ENCODE measurements at regions not wholly inside any gene's neighbourhood (a gene's known extent, or its start where the extent isn't known, plus 50 kb on each side); places are given as distances from the start of the nearest gene placed in this dataset.
"Not testable (repeated sequence)": the region's sequence is repeated elsewhere in the genome, so short reads cannot be mapped to it uniquely, and the experiment has no call there.

DNA sequence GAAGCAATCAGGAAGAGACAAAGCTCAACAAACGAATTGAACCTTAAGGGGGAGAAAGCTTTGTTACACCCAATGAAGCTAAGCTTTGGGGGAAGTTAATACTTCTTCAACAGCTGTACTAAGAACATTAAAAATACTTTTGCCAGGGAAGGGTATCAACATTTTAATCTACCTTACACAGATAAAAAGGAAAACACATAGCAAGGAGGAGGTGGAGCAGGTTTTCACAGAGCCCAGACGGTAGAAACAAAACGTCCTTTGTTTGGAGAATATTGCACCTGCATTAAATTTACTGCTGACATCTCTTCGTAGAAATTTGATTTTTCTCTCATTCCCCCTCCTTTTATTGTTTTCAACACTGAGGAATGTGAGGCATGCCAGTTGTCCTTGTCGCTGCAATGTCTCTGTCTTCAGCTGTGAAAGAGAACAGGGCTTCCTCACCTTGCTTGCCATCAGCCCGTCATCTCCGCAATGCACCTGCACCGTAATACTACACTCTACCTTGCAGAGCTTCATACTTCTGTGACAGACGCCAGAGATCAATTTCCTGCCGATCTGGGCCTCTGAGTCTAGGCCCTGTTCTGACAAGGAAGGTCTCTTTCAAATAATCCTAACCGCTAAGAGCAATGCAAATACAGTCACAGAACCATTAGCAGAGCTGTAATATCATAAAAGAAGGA is 270.8 kb downstream of the SPRY2 start:
- no peak for FAIRE-seq

DNA sequence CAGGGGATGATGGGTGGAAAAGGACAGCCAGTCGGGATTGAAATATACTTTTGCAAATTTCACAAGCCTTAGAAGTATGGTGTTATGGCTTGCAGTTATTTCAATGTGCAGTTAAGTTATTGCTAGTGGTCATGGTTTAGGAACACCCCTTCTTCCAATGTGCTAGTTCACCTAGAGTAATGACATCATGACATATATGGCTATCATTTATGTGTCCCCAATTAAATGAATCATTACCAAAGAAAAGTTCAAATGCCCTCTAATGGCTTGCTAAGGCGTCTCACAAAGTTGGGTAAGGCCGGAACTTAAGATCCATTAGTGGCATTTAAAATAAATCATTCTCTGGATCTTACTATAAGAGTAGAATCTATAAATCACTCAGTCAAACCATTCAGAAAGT is 271.6 kb downstream of the SPRY2 start:
- no peak for FAIRE-seq

DNA sequence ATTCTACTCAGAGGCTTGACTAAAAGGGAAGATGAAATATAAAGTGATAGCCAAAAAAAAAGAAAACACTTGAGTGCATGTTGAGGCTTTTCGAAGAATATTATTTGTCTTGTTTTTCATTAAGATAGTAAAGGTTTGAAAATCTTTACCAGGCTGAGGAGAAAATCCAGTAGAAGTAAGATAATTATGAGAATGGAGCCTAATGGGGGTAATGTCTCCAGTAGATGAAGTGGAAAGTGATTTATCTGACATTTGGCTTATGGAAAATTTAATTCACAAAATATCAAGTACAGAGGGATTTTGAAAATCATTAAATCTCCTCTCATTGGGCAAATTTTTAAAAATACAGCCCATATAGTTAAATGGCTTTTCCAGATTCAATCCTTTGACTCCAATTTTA is 274.9 kb downstream of the SPRY2 start:
- no peak for FAIRE-seq

DNA sequence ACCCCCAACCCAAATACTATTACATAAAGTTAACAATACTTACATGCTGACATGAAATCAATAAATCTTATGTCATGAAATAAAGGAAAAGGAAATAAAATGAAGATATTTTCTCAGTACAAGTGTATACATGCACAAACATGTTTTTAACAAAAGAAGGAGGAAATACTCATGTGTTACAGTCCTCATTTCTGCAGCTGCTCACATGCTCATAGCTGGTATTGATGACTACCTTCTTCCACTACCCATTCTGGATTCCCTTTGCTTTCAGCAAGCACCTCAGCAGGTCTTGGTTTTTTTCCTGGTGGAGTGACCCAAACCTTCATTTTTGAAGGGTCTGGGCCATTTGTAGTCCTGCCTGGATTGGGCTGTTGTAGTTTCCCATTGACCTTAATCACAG is 278.5 kb downstream of the SPRY2 start:
- FAIRE-seq, result not testable (repeated sequence)

DNA sequence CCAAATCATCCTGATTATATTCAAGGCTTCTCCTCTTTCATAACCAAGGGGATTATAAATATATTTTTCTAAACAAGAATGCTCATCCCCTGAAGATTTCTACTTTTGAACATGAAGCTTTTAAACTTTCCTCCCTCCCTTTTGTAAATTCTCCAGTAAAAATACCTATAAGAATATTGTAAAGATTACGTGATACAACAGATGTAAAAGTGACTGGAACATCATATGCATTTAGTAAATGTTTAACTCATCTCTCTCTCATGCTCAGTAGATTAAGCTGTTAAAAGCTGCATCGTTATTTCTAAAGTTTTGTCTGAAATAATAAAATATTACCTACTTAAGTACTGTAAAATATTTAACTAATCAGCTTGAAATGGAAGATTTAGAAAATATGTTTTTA is 281.1 kb downstream of the SPRY2 start:
- FAIRE-seq, result no peak

DNA sequence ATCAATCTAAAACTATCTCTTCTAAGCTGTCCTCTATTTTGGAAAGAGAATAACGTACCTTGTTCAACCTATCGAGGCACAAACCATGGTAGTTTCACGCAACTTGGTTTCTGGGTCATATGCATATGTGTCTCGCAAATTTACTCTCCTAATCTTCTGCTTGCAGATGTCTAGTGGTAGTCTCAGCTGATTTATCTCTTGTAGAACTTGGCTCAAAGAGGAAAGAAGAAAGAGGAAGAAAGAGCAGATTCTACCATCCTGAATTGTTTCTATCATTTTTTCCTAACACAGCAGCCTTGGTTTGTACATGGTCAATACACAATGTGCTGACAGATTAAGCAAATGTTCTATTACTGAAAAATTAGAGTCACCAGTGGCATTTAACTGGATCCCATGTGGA is 282.3 kb downstream of the SPRY2 start:
- FAIRE-seq, result no peak

DNA sequence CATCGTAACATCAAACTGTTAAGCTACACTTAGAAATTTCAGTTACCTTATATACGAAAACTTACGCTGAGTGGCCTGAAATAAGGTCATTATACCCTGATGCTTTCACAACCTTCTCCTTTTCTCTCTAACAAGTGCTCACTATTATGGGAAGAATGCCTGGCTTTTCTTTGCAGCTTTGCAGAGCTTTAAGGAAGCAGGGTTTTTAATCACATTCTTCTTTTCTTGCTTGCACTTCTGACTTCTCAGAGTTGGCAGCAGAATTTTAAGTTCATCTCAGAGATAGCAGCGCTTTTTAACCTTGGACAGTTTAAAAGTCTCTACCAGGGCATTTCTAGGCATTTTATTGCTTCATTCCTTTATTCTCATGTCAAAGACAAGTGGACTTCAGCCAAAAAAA is 285.1 kb downstream of the SPRY2 start:
- FAIRE-seq, result no peak

DNA sequence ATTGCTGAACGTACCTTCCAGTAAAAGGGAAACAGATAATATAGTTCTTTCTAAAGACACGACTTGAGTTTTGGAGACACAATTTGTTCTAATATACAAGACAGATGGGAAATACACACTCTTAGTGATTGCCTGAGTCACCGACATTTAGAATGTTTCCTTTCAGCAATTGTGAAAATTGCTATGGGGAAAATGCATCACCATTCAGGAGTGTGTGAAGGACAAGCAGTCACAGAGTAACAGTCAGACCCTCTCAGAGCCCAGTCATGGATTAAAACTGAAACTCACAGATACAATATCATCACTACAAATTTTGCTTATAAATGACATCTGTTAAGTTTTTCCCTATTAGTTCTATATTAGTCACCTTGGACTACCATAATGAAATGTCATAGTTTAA is 286.1 kb downstream of the SPRY2 start:
- no peak for FAIRE-seq

DNA sequence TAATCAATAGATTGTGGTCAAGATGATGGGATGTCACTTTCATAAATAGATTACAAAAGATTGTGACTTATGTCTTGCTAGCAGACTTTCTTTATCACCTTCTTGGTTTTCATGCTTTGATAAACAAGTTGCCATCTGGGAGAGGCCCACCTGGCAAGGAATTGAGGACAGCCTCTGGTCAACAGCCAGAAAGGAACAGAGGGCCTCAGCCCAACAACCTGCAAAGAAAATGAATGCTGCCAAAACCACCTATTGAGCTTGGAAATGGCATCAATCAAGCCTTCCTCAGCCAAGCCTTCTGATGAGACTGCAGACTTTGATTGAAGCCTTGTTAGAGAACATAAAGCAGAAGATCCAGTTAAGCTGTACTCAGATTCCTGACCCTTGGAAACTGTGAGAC is 288.6 kb downstream of the SPRY2 start:
- no peak for FAIRE-seq

DNA sequence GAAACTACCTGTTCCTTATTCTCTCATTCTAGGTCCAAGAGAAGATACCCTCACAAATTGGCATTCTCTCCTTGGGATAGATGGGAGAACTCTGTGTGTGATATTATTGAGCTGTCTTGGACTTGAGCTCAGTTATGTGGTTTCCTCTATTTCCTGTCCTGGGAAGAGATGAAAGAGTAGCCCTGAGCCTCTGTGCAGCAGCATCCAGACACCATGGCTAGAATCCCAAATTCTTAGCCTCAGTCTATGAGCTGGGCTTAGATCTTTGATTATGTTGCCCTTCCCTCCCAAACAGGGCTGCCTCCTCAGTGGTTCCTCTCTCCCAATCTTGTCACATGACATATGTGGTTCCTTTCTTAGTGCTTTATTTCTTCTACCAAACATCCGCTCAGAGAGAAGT is 290.7 kb downstream of the SPRY2 start:
- FAIRE-seq, result no peak

DNA sequence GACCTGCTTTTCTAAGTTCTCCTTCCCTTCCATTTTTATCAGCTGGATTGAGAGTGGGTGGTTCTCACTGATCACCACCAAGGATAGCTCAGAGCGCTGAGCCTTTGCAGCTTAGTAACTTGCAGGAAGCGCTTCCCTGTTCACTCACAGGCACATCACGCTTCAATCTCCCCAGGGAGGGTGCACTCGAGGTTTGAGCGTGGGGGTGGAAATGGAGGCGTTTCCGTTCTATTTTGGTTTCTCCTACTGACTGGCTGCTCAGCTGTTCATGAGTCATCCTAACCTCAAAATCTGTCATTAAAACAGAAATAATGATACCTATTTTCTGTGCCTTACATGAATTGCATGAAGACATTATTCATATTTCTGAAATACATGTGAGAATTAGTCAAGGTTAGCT is 292.1 kb downstream of the SPRY2 start:
- no peak for FAIRE-seq

DNA sequence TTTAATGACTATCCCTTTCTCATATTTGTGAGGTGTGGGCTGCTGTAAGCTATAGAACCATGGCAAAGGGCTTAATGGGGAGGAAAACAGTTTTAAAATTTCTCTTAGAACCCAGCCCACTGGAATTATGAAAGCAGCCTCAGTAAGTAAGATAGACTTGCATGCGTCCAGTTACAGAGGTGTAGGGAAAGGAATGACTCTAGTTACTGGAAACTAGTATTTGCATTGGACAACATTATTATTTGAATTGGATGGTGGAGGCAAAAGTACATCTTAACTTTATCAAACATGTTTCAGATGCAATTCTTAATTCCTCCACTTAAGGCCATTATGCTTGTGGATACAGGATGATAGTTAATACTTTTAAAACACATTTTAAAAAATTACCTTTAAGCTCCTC is 292.9 kb downstream of the SPRY2 start:
- FAIRE-seq, result no peak

DNA sequence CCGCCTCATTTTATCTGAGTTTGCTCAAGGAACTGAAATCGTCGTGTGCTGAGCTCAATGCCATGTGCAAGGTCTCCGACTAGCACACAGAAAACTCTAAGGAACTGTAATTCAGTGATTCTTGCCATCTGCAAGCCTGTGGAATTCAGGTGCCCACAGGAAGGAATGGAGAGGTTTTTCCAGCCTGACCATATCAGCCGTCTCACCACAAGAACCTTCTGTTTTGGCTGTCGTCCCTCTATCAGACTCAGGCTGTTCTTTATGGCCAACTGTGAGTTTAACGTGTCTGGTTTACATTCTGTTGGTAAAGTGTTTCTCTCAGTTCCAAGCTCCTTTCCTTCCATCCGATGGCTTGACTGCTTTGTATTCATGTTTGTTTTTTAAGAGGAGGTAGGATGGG is 293.5 kb downstream of the SPRY2 start:
- FAIRE-seq, result no peak

DNA sequence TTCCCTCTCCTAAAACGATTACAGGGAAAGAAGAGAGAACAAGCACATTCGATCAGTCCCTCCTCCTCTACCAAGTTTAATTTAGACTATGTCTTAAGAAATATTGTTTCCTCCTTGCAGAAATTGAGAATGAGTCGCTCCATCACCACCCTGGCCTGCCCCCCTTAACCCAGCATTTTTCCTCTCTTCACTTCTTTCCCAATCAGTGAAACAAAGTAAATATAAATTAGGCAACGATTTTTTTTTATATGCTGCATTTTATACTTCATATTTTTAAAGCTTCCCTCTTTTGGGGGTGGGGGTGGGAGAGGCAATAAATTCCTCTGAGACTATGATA is 300.0 kb downstream of the SPRY2 start:
- no peak for FAIRE-seq

DNA sequence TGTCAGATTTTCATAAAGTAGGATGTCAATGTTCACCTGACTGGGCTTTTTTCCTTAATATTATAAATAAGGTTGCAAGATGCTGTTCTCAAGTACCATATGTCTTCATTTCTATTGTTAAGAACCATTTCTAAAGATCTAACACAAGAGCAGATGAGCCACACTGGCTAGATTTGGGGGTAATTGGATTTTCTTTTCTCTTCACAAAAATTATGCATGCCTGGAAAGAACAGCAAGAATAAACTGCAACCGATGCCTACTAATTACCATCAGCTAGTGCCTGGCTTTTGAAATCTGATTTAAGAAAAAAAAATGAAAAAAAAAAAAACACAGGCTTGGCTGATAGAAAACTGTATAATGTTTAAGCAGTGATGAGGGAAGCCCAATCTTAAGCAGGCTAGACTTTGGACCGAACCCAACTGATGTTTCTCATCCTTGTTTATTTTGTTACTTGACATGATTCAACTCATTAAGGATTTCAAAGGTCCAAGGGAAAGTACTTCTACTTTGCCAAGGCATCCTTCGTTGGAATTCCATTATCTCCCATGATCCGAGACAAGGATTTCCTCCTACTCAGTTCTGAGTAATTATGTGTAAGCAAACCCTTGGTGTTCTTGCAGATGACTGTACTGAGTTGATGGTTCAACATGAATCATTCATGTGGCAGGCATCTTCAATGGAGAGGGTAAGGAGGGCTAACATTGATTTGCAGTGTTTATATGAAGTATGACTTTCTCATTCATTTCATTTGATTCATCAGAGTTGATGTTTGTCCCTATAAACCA is 300.5 kb downstream of the SPRY2 start:
- FAIRE-seq, result no peak

DNA sequence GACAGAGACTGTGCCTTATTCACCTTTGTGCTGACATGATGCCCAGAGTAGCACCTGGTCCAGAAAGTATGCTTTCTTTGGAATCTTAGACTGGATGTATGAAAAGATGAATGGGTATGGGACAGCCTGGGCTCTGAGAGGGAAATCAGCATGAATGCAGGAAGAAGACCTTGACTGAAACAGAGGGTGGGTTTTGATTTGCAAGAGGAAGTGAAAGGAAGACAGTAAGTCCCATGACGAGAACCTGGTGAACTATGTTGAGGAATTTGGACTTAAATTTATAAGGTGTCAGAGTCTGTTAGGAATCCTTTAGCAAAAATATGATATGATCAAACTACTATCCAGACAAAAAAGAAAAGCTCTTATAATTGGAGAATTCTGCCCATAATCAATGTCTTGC is 301.9 kb downstream of the SPRY2 start:
- no peak for FAIRE-seq

DNA sequence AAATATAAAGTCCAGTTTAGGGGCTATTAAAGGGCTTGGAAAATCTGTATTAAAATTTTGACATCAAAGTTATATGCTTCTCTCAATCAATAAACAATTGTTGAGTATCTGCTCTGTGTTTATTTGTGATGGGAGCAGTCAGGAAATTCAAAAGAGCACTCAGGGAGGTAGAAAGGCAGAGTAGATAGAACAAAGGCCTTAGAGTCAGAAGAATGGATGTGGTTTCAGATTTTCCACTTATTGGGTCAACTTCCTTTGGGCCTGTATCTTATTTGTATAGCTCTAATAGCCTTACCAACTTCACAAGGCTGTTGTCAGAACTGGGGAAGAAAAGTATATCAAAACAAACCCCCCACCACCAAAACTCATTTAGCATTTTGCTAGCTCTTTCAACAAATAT is 302.6 kb downstream of the SPRY2 start:
- no peak for FAIRE-seq

DNA sequence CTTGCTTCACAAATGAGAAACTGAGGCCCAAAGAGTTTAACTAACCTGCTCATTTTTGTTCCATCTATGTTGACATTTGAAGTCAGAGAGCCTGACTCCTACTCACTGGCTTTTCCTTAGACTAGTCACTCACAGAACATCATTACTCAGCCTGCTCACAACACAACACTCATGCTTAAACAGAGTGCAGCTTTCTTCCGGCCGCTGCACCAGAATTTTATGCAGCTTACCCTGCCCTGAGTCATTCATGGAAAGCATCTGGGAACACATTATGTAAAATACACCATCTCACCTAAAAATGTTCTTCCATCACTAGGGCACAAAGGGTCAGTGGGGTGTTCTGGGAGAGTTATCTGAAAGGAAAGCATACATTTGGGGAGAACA is 303.4 kb downstream of the SPRY2 start:
- FAIRE-seq, result no peak

DNA sequence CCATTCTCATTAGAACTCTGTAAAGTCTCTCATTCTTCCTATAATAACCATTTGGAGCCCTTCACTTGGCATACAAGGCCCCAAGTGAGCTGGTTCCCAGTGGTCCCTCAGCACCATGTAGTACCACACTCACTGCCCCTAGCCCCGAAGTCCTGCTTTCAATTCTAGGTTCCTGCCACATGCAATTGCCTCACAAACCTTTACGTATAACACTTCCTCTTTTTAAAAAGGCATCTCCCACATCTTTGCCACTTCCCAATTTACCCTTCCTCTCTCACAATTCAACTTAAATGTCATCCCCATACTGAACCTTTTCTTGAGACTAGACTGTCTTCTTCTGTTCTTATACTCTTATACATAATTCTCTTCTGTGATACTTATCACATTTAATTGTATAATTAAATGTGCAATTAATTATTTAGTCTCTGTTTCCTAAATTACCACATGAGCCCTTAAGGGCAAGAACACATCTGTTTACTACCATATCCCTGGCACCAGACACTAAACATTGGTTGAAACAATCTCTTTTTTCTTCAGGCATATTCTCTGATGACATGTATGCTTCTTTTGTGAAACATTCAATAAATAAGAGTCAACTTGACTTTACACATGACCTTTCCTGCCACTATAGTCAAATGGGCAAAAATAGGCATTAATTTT is 304.0 kb downstream of the SPRY2 start:
- no peak for FAIRE-seq

DNA sequence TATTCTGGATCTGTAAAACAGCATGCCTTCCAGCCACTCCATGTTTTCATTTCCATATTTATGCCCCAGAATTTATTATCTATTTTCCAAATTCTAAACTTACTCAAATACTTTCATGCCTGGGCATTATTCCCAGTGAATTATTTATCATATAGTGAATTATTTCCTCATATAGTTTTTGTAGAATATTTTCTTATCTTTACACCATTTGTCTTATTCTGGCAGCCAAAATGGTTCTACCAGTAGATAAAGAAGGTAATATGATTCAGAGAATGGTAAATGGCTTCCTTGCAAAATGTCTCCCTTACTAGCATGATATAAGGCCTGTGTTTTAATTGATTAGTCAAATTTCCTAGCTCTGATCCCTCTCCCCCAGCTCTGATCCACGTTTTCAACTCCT is 305.8 kb downstream of the SPRY2 start:
- no peak for FAIRE-seq

DNA sequence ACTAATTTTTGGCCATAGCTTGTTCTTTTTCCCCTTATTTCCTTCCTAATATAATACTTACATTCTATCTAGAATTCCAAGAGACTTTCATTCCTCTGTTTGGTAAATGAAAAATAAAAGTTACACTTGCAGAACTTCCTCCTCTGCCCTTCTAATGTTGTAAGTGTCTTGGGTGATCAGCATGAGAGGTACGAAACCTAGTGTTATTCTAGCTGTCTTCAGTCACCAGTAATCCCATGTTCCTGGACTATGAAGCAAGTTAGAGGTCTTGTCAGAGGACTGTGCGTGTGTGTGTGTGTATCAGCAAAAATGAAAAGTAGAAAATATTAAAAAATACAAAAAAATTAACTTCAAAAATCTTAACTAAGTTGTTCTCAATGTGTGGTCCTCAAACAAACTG is 307.0 kb downstream of the SPRY2 start:
- FAIRE-seq, result no peak

DNA sequence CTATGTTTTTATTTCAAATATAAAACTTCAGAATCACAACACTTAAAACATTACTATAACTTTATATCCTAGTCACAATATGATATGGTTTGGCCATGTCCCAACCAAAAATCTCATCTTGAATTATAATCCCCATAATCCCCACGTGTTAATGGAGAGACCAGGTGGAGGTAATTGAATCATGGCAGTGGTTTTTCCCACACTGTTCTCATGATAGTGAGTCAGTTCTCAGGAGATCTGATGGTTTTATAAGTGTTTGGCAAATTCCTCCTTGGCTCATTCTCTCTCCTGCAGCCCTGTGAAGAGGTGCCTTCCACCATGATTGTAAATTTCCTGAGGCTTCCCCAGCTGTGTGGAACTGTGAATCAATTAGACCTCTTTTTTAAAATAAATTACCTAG is 307.6 kb downstream of the SPRY2 start:
- no peak for FAIRE-seq

DNA sequence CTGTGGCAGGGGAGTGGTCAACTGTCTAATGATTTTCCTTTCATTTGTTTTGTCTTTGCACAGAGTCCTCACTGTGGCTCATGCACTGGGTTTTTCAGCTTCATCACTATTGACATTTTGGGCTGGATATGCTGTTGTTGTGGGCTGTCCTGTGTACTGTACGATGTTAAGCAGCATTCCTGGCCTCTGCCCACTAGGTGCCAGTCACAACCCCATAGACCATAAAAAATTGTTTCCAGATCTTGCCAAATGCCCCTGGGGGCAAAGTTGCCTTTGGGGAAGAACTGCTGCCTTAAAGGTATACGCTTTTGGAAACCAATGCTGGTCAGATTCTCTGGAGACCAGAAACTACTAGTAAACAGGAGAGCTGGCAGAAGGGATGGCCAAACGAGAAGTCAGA is 310.4 kb downstream of the SPRY2 start:
- FAIRE-seq, result no peak

DNA sequence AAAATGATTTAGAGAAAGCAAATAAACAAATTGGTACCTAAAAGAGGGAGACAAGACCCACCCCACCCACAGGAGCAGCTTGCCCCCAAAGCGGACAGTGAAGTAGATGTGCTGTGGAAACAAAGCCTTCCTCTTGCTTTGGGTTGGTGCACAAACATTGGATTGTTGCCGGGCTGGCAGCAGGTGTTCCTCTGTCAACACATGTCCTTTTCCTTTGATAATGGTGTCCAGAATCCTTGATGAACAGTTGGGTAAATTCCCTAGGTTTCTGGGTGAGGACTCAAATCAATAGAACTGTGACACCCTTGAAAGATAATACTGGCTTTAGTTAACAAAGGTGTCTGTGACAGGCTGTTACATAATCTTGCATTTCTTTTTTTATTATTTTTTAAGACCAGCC is 311.8 kb downstream of the SPRY2 start:
- FAIRE-seq, result no peak

DNA sequence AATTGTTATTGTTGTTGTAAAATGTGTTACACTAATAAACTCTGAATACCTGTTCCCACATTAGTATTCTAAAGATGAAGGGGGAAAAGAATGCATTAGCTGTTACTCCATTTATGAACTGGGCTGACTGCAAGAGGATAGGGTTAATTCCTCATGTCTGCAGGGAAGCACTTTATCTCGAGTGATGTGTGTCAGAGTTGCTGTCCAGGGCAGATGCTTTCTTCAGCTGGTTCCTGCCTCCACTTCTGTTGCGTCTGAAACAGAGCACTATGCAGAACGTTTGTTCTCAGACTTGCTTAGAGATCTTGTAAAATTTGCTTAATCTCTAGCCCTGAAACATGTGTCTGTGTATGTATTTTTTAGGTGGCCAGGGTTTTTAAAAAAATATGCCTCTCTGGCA is 318.8 kb downstream of the SPRY2 start:
- FAIRE-seq, result no peak

Measured in TTC549 (cell line).